ENCODE measurements at regions not wholly inside any gene's neighbourhood (a gene's known extent, or its start where the extent isn't known, plus 50 kb on each side); places are given as distances from the start of the nearest gene placed in this dataset.

GRCh38 chr3:66101901-66102300 is 63.2 kb upstream of the MAGI1 start:
- Histone ChIP-seq H3K4me2 (no peak overlapping the region), H3K9ac (no peak overlapping the region), H3K9me3 (no peaks in the 10 kb centered on the region), H4K20me1 (no peaks in the 10 kb centered on the region), H3K4me3 (no peak overlapping the region), H3K27ac (no peak overlapping the region), H3K27me3 (no peaks in the 10 kb centered on the region), H3K36me3 (no peaks in the 10 kb centered on the region), H3K4me1 (peaks cover 3% of the 10 kb centered on the region; the same call in 1 of the 2 replicates)
- TF ChIP-seq Cebpa-rat (IDR thresholded peaks at IDR 0.05), result no peak

GRCh38 chr3:66099541-66100065 is 60.9 kb upstream of the MAGI1 start:
- Histone ChIP-seq H3K9me3 (peaks cover 6% of the 10 kb centered on the region; the same call in 1 of the 2 replicates), H3K36me3 (no peaks in the 10 kb centered on the region), H3K4me3 (no peak overlapping the region), H3K4me1 (no peaks in the 10 kb centered on the region), H3K27ac (no peak overlapping the region), H3K4me2 (no peak overlapping the region), H4K20me1 (no peaks in the 10 kb centered on the region), H3K9ac (no peak overlapping the region), H3K27me3 (no peaks in the 10 kb centered on the region)
- TF ChIP-seq Cebpa-rat (IDR thresholded peaks at IDR 0.05), result no peak

DNA sequence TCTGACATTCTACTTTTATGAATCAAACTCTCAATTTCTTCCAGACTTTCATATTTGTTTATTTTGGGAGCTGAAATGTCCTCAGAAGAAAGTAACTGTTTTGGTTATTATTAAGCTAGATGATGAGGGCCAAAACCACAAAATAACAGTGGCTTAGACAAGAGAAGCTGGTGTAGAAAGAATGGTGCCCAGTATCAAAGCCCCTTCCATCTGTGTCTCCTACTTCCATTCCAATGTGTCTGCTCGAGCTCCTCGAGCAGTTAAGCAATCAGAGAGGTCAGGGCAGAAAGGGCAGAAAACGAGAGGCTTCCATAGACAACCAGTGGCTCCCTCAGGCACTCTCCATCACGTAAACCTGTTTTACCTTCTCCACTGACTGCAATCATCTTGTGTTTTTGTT is 59.7 kb upstream of the MAGI1 start:
- Histone ChIP-seq H3K27ac (no peak overlapping the region), H3K36me3 (no peaks in the 10 kb centered on the region), H3K4me3 (no peak overlapping the region), H3K27me3 (no peaks in the 10 kb centered on the region), H3K9me3 (peaks cover 6% of the 10 kb centered on the region; the same call in 1 of the 2 replicates), H4K20me1 (no peaks in the 10 kb centered on the region), H3K9ac (no peak overlapping the region), H3K4me1 (no peaks in the 10 kb centered on the region), H3K4me2 (no peak overlapping the region)
- TF ChIP-seq Cebpa-rat (IDR thresholded peaks at IDR 0.05), result no peak

DNA sequence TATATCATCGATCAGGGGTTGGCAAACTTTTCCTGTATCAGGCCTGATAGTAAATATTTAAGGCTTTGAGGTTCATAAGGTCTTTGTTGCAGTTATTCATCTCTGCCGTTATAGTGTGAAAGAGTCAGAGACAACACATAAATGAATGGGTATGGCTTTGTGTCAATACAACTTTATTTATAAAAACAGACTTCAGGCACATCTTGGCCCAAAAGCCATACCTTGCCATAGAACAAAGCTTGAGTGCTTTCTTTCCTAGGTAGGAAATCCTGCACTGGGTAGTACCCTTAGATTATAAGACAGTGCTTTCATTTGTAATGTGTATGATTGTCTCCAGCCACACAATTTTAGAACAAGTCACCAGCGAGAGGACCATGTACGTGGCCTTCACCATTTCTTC is 58.9 kb upstream of the MAGI1 start:
- Histone ChIP-seq H3K9ac (no peak overlapping the region), H3K27me3 (no peaks in the 10 kb centered on the region), H3K27ac (no peak overlapping the region), H3K4me1 (no peaks in the 10 kb centered on the region), H3K9me3 (peaks cover 6% of the 10 kb centered on the region; the same call in 1 of the 2 replicates), H4K20me1 (no peaks in the 10 kb centered on the region), H3K4me2 (no peak overlapping the region), H3K36me3 (no peaks in the 10 kb centered on the region), H3K4me3 (no peak overlapping the region)
- no peak for TF ChIP-seq Cebpa-rat (IDR thresholded peaks at IDR 0.05)

GRCh38 chr3:66095295-66096001 is 56.7 kb upstream of the MAGI1 start:
- no peak for TF ChIP-seq Cebpa-rat (IDR thresholded peaks at IDR 0.05)
- H3K27ac ChIP-seq, result no peak overlapping the region
- H4K20me1 ChIP-seq, result no peaks in the 10 kb centered on the region
- H3K9me3 ChIP-seq, result peaks cover 6% of the 10 kb centered on the region; the same call in 1 of the 2 replicates
- no peak overlapping the region for H3K4me3 ChIP-seq
- no peak overlapping the region for H3K4me2 ChIP-seq
- no peaks in the 10 kb centered on the region for H3K27me3 ChIP-seq
- H3K4me1 ChIP-seq, result no peaks in the 10 kb centered on the region
- H3K36me3 ChIP-seq, result no peaks in the 10 kb centered on the region
- H3K9ac ChIP-seq, result no peak overlapping the region

DNA sequence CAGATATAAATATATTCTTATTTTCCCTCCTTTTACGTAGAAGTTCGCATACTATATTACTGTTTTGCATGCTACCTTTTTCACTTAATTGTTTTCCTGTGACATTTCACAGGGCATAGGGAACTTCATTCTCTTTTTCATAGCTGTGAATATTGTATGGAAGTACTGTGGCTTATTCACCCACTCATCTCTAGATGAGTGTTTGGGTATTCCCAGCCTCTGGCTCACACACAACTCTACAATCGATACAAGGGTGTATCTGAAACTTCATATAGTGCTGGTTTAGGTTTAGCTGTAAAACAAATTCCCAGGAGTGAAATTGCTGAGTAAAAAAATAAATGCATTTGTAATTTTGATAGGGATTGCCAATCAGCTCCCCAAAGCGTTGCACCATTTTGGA is 55.3 kb upstream of the MAGI1 start:
- TF ChIP-seq Cebpa-rat (IDR thresholded peaks at IDR 0.05), result no peak
- H3K36me3 ChIP-seq, result no peaks in the 10 kb centered on the region
- no peaks in the 10 kb centered on the region for H3K4me1 ChIP-seq
- H3K27ac ChIP-seq, result no peak overlapping the region
- peaks cover 6% of the 10 kb centered on the region; the same call in 1 of the 2 replicates for H3K9me3 ChIP-seq
- no peaks in the 10 kb centered on the region for H3K27me3 ChIP-seq
- no peak overlapping the region for H3K9ac ChIP-seq
- no peak overlapping the region for H3K4me3 ChIP-seq
- H4K20me1 ChIP-seq, result no peaks in the 10 kb centered on the region
- no peak overlapping the region for H3K4me2 ChIP-seq

DNA sequence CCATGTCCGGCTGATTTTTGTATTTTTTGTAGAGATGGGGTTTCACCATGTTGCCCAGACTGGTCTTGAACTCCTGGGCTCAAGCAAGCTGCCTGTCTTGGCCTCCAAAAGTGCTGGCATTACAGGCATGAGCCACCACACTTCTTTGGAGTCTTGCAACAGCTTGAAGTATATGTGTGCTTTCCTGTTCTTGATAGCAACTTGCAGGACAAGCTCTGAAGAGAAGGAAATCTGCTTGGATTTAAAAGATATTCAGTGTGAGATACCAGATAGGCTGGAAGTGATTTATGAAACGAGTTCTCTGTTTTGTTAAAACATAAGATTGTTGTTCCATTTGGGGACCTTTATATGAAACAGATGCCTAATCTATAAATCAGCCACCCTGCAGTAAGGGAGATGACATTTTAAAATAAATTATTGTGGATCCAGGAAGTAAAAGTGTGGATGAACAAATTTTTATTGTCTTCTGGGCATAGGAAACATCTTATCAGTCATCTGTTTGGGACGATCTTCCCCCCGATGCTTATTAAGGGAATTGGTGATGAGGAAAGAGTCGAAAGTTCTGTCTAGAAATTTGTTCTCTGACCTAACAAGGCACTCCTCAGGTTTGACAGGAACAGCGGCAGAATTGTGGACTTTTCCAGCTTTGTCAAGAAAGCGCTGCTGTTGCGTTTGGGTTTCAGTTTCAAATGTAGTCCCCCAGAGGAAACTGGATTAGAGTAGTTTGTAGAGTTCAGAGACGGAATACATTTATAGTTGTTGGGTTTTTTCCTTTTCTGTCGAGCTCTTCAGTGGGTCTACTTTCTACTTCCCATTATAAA is 53.7 kb upstream of the MAGI1 start:
- TF ChIP-seq Cebpa-rat (IDR thresholded peaks at IDR 0.05), result no peak
- no peaks in the 10 kb centered on the region for H4K20me1 ChIP-seq
- H3K27me3 ChIP-seq, result no peaks in the 10 kb centered on the region
- H3K4me2 ChIP-seq, result no peak overlapping the region
- H3K4me3 ChIP-seq, result no peak overlapping the region
- H3K36me3 ChIP-seq, result no peaks in the 10 kb centered on the region
- no peak overlapping the region for H3K27ac ChIP-seq
- no peak overlapping the region for H3K9ac ChIP-seq
- peaks cover 6% of the 10 kb centered on the region; the same call in 1 of the 2 replicates for H3K9me3 ChIP-seq
- no peaks in the 10 kb centered on the region for H3K4me1 ChIP-seq

Measured in BLaER1 (cell line).